Kidney (tissue), 13 donors: ENCODE measurements at regions not wholly inside any gene's neighbourhood (a gene's known extent, or its start where the extent isn't known, plus 50 kb on each side); places are given as distances from the start of the nearest gene placed in this dataset.

Experiments
- DNase-seq, 5 donors: peaks; one replicate each; pipeline ENCODE4 v3.0.0-alpha.2; 2013 to 2020
- FAIRE-seq: peaks from 2 replicates; lab custom pipeline; 2012; peaks lifted over from hg19 to GRCh38; lab: Jason Lieb, UNC
- H3K27ac ChIP-seq, 2 donors: one replicate each; pipeline ENCODE4 v1.7.0; 2013; ENCODE audit warnings: low read depth in 2 of 2, low read length in 2 of 2, inconsistent platforms in 1 of 2
- H3K27me3 ChIP-seq: one replicate; pipeline ENCODE4 v1.7.1; 2013; ENCODE audit warnings: low read length, inconsistent platforms; ENCODE audit not compliant: control insufficient read depth, insufficient read depth
- H3K36me3 ChIP-seq, 3 donors: one replicate each; pipeline versions ENCODE4 v1.7.0 to v1.7.1; 2013; ENCODE audit warnings: low read length in 3 of 3, control low read depth in 1 of 3, inconsistent platforms in 1 of 3; ENCODE audit not compliant: insufficient read depth in 3 of 3, control insufficient read depth in 2 of 3
- H3K4me1 ChIP-seq, 3 donors: one replicate each; pipeline versions ENCODE4 v1.7.0 to v1.7.1; 2013; ENCODE audit warnings: low read length in 3 of 3, inconsistent platforms in 1 of 3, low read depth in 1 of 3; ENCODE audit not compliant: control insufficient read depth in 2 of 3, insufficient read depth in 2 of 3
- H3K4me3 ChIP-seq, 3 donors: one replicate each; pipeline versions ENCODE4 v1.7.0 to v1.8.1; 2013; ENCODE audit warnings: low read length in 3 of 3, control low read depth in 1 of 3, inconsistent platforms in 1 of 3
- H3K9ac ChIP-seq, 3 donors: one replicate each; pipeline versions ENCODE4 v1.7.0 to v1.7.1; 2013; ENCODE audit warnings: low read length in 3 of 3, control low read depth in 1 of 3, inconsistent platforms in 1 of 3
- H3K9me3 ChIP-seq, 3 donors: one replicate each; pipeline versions ENCODE4 v1.7.0 to v1.7.1; 2013; ENCODE audit warnings: low read length in 3 of 3, control low read depth in 1 of 3, inconsistent platforms in 1 of 3; ENCODE audit not compliant: control insufficient read depth in 2 of 3, insufficient read depth in 1 of 3
- intact Hi-C: fragments of 100-400 bp; cut with DNase I; formaldehyde crosslinking; loops from one replicate; pipeline ENCODE4 v1.11.1; 2022
- TF ChIP-seq, protein P1 (sequence below): IDR thresholded peaks from 3 replicates; pipeline ENCODE4 v1.5.1; 2012; ENCODE audit warnings: mild to moderate bottlenecking, moderate library complexity, borderline replicate concordance; ENCODE audit not compliant: insufficient read depth; ENCODE audit errors: extremely low read depth
- donor health status: control.
- donor health status: control.
- donor health status: control.
- donor health status: control.
- donor health status: control.
- donor health status: DM: yes; HTN: yes; CAD: no.
- donor health status: Normal renal cell carcinoma (clear cell type).

DNA sequence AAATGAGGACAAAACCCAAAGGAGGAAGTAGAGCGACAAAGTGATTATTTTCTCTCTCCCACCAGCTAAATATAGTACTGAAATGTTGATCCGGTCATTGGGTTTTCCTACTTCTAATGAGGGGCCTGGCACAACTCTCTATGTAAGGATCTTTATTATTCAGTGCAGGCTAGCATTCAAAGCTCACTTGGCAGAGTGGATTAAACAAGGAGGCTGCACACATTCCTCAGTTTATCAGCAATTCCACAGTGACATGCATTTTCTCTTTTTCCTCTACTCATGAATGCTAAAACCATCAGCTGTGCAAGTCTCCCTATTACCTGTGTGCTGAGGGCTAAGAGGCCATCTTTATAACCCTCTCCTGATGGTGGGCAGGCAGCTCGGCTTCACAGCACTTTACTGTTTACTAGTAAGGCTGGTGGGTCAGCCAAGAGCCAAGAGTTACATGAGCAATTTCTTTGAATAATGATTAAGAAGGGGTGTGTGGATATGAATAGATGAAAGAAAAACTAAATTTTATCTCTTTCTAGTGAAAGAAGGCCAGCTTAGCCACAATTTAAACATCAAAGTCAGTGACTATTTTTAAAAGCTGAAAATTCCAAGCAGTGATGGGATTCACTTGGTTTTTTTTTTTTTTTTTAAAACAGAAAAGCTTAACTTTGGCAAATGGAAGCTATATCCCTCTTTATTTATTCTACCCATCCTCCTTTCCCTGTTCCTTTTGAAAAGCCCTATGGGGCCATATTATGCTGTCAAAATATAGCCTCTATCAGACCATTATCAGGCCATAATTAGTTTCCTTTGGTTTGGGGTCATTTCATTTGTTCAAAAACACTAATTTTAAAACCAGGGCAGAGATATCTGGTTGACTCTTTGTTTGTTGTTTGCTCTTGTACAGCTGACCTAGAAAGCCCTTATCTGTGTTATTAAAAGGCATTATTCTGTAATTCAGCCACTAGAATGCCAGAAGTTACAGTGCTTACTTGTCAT is 111.0 kb downstream of the RBM43 start:
- DNase-seq (peak in 1 of 5 donors; percentile 20), FAIRE-seq (no peak)
- Histone ChIP-seq H3K9ac (no peak overlapping the region), H3K36me3 (no peaks in the 10 kb centered on the region), H3K4me1 (no peaks in the 10 kb centered on the region), H3K27me3 (no peaks in the 10 kb centered on the region), H3K9me3 (no peaks in the 10 kb centered on the region), H3K27ac (no peak overlapping the region), H3K4me3 (no peak overlapping the region)
- intact Hi-C loops = no loop called here
- TF ChIP-seq, protein P1, sequence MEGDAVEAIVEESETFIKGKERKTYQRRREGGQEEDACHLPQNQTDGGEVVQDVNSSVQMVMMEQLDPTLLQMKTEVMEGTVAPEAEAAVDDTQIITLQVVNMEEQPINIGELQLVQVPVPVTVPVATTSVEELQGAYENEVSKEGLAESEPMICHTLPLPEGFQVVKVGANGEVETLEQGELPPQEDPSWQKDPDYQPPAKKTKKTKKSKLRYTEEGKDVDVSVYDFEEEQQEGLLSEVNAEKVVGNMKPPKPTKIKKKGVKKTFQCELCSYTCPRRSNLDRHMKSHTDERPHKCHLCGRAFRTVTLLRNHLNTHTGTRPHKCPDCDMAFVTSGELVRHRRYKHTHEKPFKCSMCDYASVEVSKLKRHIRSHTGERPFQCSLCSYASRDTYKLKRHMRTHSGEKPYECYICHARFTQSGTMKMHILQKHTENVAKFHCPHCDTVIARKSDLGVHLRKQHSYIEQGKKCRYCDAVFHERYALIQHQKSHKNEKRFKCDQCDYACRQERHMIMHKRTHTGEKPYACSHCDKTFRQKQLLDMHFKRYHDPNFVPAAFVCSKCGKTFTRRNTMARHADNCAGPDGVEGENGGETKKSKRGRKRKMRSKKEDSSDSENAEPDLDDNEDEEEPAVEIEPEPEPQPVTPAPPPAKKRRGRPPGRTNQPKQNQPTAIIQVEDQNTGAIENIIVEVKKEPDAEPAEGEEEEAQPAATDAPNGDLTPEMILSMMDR = no peak

DNA sequence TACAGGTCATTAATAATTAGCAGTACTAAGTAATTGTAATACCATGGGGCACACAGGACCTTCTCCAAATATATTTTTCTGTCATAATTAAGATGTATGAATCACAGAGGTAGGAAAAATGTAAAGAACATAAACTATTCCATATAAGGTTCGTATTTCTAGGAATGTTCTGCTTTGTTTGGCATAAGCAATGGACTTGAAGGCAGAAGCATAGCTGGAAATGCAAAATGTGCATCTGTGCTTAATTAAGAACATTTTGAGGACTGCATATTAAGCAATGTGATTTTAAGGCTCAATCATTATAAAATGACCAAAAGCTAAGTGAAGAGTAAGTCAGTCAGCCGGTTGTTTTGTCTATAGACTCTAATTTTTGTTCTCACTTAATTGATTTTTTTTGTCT is 123.2 kb downstream of the RBM43 start:
- Histone ChIP-seq H3K4me1 (no peaks in the 10 kb centered on the region), H3K4me3 (no peak overlapping the region), H3K27me3 (no peaks in the 10 kb centered on the region), H3K36me3 (no peaks in the 10 kb centered on the region), H3K9me3 (no peaks in the 10 kb centered on the region), H3K27ac (no peak overlapping the region), H3K9ac (no peak overlapping the region)
- intact Hi-C loops = no loop called here
- no peak for FAIRE-seq
- TF ChIP-seq, protein P1 = no peak
- DNase-seq = no peak

DNA sequence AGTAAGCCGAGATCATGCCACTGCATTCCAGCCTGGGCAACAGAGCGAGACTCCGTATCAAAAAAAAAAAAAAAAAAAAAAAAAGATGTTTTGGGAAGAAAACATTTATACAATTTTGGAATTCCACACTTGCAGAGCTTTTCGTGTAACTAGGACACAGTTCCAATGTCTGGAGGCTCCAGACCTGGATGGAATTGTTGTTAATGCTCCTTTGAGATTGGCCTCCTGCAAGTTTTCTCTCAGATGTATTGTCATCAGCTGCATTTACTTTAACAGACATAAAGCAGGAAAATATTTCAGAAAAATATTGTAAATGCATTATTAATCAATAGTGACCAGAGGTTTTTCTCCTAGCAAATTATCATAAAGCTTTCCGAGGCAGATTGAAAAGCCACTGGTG is 124.1 kb downstream of the RBM43 start:
- H3K4me3 ChIP-seq = no peak overlapping the region
- no peak overlapping the region for H3K9ac ChIP-seq
- intact Hi-C loops = no loop called here
- H3K36me3 ChIP-seq = no peaks in the 10 kb centered on the region
- no peak overlapping the region for H3K27ac ChIP-seq
- no peak for DNase-seq
- TF ChIP-seq, protein P1 = no peak
- no peak for FAIRE-seq
- no peaks in the 10 kb centered on the region for H3K4me1 ChIP-seq
- no peaks in the 10 kb centered on the region for H3K27me3 ChIP-seq
- no peaks in the 10 kb centered on the region for H3K9me3 ChIP-seq
